ENCODE measurements at regions not wholly inside any gene's neighbourhood (a gene's known extent, or its start where the extent isn't known, plus 50 kb on each side); places are given as distances from the start of the nearest gene placed in this dataset.

- TF ChIP-seq POLR2A (IDR thresholded peaks at IDR 0.05) (no peak), CTCF (IDR thresholded peaks at IDR 0.05) (no peak)
- WGBS, 2 donors = 93 to 97% methylated on average over 2 of the region's 2 CpGs
- Histone ChIP-seq H3K27me3 (no peaks in the 10 kb centered on the region), H3K4me1 (no peaks in the 10 kb centered on the region), H3K9me3 (no peaks in the 10 kb centered on the region), H3K4me3 (no peak overlapping the region), H3K36me3 (ENCODE audit: low read depth, missing control alignments) (no peaks in the 10 kb centered on the region), H3K27ac (no peak overlapping the region)
- DNase-seq = no peak
- intact Hi-C loops (cut with DNase I; ENCODE audit: low total_unique reads) = no loop called here
These were observed 224.5 kb upstream of the CSF3R start for GRCh38 chr1:36707221-36707620.

GRCh38 chr1:36706416-36706815, 223.7 kb upstream of the CSF3R start:
- Histone ChIP-seq H3K27ac (no peak overlapping the region), H3K36me3 (ENCODE audit: low read depth, missing control alignments) (no peaks in the 10 kb centered on the region), H3K4me3 (no peak overlapping the region), H3K4me1 (no peaks in the 10 kb centered on the region), H3K27me3 (no peaks in the 10 kb centered on the region), H3K9me3 (no peaks in the 10 kb centered on the region)
- no peak for TF ChIP-seq CTCF (IDR thresholded peaks at IDR 0.05)
- intact Hi-C loops (cut with DNase I; ENCODE audit: low total_unique reads) = no loop called here
- DNase-seq = no peak
- WGBS, 2 donors = 54 to 59% methylated on average over 9 to 10 of the region's 10 CpGs

GRCh38 chr1:36705629-36706028, 222.9 kb upstream of the CSF3R start:
- Histone ChIP-seq H3K4me1 (no peaks in the 10 kb centered on the region), H3K27ac (no peak overlapping the region), H3K36me3 (ENCODE audit: low read depth, missing control alignments) (no peaks in the 10 kb centered on the region), H3K27me3 (no peaks in the 10 kb centered on the region), H3K4me3 (no peak overlapping the region), H3K9me3 (no peaks in the 10 kb centered on the region)
- TF ChIP-seq CTCF (IDR thresholded peaks at IDR 0.05) (no peak), POLR2A (IDR thresholded peaks at IDR 0.05) (no peak)
- intact Hi-C loops (cut with DNase I; ENCODE audit: low total_unique reads) = no loop called here
- DNase-seq = no peak
- 56 to 80% methylated on average over 4 of the region's 4 CpGs for WGBS, 2 donors

DNA sequence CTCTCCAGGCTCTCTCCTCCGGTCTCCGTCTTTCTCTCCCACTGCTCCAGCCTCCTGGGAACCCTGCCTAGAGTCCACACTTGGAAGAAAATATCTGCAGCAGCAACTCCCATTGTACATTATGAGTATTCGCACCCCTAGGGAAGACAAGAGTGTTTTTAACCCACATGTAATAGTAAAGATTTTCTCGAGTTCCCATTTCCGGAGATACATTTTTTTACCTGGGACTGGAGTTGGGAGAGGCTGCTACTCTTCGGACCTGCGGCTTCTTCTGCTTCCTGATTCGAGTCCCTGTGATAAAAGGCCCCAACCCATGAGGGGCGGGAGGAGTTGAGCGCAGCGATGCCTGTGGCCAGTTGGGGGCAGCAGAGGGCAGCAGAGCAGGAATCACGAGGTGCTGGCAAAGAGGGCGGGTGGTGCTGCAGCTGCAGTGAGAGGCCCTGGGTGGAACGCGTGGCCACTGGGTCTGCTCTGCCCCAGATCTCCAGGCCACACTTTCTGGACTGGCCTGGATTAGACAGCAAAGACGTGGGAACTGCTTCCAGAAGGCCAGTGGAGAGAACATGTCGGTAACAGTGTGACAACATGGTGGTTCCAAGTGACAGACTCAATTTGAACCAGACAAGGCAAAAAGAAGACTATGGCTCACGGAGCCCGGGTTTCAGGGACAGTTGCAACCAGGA, 221.0 kb upstream of the CSF3R start:
- H3K9me3 ChIP-seq = no peaks in the 10 kb centered on the region
- H3K27me3 ChIP-seq = no peaks in the 10 kb centered on the region
- H3K36me3 ChIP-seq (ENCODE audit: low read depth, missing control alignments) = no peaks in the 10 kb centered on the region
- intact Hi-C loops (cut with DNase I; ENCODE audit: low total_unique reads) = no loop called here
- H3K4me1 ChIP-seq = no peaks in the 10 kb centered on the region
- peak; percentile 88 for DNase-seq
- H3K4me3 ChIP-seq = no peak overlapping the region
- WGBS, 2 donors = 12 to 13% methylated on average over 17 to 19 of the region's 19 CpGs
- TF ChIP-seq CTCF (IDR thresholded peaks at IDR 0.05) (peak; percentile 76 to 87 (median 83)), POLR2A (IDR thresholded peaks at IDR 0.05) (no peak)
- H3K27ac ChIP-seq = no peak overlapping the region

DNA sequence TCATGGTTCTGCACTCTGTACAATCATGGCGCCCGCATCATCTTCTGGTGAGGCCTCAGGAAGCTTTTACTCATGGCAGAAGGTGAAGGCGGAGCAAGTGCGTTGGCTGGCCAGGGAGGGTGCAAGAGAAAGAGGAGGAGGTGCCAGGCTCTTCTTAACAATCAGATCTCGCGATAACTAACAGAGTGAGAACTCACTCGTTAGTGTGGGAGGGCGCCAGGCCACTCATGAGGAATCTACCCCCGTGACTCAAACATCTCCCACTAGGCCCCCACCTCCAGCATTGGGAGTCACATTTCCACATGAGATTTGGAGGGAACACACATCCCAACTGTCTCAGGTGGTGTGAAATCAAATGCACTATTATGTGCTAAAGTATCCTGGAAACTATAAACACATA, 220.2 kb upstream of the CSF3R start:
- intact Hi-C loops (cut with DNase I; ENCODE audit: low total_unique reads) = no loop called here
- TF ChIP-seq CTCF (IDR thresholded peaks at IDR 0.05) (no peak), POLR2A (IDR thresholded peaks at IDR 0.05) (no peak)
- 49 to 61% methylated on average over 9 of the region's 9 CpGs for WGBS, 2 donors
- no peaks in the 10 kb centered on the region for H3K27me3 ChIP-seq
- H3K9me3 ChIP-seq = no peaks in the 10 kb centered on the region
- H3K36me3 ChIP-seq (ENCODE audit: low read depth, missing control alignments) = no peaks in the 10 kb centered on the region
- no peak overlapping the region for H3K27ac ChIP-seq
- no peak overlapping the region for H3K4me3 ChIP-seq
- no peaks in the 10 kb centered on the region for H3K4me1 ChIP-seq
- peak; percentile 16 for DNase-seq

All from testis (tissue), 2 donors.